IPS DF 4.7 (cell line): ENCODE measurements at regions not wholly inside any gene's neighbourhood (a gene's known extent, or its start where the extent isn't known, plus 50 kb on each side); places are given as distances from the start of the nearest gene placed in this dataset.

ENCODE experiments used
- DNase-seq: peaks from one replicate; pipeline ENCODE4 v3.0.0-alpha.2; 2013; ENCODE audit warnings: low spot score; ENCODE audit errors: extremely low read depth

GRCh38 chr5:93070938-93071337, 510.1 kb downstream of the NR2F1-AS1 start:
- DNase-seq = no peak

- DNase-seq = no peak
These were observed 511.7 kb downstream of the NR2F1-AS1 start for GRCh38 chr5:93069276-93069675.

GRCh38 chr5:93062548-93062947, 518.5 kb downstream of the NR2F1-AS1 start:
- peak; percentile 30 for DNase-seq

- no peak for DNase-seq
These were observed 522.7 kb downstream of the NR2F1-AS1 start for GRCh38 chr5:93058309-93058708.

DNA sequence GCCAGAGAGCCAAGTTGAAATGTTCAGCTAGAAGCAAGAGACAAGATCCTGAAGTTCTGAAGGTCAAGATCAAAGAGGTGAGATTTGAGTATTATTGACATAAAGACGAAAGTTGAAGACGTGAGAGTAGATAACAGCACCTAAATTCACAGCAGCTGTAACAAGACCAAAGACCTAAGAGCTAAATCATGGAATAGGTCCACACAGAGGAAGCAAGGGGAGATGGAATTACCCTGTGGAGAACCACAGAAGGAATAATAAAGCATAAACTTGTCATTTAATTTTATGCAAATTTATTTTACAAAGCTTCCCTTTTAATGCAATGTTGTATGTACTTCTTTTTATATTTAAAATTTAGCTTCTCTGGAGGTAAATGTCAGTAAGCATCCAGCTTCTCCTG, 523.7 kb downstream of the NR2F1-AS1 start:
- no peak for DNase-seq

- DNase-seq = no peak
These were observed 525.0 kb downstream of the NR2F1-AS1 start for GRCh38 chr5:93055971-93056370.

DNA sequence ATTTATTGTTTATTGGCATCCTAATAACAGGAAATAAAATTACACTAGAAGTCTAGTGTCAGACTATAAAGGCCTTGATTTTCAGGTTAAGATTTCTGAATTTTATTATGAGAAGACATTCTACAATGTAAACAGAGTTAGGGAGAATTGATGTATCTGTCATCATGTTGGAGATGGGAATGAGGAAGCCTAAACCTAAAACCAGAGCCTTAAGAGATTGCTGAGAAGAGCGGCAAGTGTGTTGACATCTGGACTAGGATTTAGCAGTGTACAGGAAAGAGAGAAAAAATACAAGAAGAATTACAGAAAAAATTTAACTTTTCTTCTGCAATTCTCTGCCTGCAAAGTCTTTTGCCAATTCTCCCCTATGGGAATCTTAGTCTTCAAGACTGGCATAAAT, 525.5 kb downstream of the NR2F1-AS1 start:
- DNase-seq = no peak

DNA sequence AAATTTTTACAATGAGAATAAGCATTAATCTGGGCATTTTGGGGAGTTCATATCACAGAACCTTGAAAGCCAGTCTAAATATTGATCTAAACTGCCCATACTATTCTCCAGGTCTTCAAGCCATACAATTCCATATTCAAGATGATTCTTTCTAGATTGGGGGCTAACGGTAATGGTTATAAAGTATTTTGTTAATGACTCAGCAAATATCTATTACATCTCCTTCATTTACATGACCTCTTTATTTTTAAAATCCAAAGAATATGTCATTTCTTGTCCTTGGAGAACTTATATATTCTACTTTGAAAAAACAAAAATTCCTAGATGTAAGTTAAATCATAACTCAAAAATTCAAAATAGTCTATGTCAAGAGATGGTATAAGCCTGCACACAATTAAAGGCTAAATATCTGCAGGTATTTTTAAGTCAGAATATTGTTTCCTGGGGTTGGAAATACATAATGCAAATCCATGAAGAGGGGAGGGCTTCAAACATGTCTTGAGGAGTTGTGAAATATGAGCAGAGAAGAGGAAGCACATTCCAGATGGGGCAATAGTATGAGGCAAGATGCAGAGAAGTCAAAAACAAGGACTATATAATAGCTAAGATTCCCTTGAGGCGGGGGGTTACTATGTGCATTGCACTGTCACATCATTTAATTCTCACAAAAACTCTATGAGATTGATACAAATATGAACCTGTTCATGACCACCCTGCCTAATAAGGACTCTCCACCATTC, 526.4 kb downstream of the NR2F1-AS1 start:
- no peak for DNase-seq

DNA sequence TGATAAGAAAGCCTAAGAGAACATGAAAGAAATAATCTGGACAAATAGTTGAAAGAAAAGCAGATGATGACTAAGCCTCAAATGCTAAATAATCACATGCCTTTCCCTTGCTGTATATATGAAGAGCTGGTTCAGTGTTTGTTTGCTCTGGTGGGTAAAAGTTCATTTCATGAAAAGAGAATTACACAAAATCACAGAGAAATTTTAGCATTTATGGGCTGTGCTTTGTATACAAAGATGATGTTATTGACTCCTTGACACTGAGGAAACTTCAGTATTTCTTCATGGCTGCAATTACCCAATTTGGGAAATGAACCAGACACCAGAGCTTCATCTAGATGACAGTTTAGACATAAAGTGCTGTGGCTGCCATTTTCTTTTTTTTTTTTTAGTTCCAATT, 527.2 kb downstream of the NR2F1-AS1 start:
- no peak for DNase-seq

DNA sequence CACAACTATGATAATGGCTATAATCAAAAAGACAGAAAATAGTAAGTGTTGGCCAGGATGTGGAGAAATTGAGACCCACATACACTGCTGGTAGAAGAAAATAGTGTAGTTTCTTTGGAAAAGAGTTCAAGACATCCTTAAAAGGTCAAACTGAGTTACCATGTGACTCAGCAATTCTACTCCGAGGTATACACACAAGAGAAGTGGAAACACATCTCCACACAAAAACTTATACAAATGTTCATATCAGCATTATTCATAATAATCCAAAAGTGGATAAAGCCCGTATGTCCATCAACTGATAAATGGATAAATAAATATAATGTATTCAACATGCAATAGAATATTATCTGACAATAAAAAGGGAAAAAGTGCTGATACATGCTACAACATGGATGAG, 532.2 kb downstream of the NR2F1-AS1 start:
- no peak for DNase-seq

GRCh38 chr5:93044859-93045666, 536.0 kb downstream of the NR2F1-AS1 start:
- no peak for DNase-seq

GRCh38 chr5:93039888-93040287, 541.1 kb downstream of the NR2F1-AS1 start:
- DNase-seq = no peak

DNA sequence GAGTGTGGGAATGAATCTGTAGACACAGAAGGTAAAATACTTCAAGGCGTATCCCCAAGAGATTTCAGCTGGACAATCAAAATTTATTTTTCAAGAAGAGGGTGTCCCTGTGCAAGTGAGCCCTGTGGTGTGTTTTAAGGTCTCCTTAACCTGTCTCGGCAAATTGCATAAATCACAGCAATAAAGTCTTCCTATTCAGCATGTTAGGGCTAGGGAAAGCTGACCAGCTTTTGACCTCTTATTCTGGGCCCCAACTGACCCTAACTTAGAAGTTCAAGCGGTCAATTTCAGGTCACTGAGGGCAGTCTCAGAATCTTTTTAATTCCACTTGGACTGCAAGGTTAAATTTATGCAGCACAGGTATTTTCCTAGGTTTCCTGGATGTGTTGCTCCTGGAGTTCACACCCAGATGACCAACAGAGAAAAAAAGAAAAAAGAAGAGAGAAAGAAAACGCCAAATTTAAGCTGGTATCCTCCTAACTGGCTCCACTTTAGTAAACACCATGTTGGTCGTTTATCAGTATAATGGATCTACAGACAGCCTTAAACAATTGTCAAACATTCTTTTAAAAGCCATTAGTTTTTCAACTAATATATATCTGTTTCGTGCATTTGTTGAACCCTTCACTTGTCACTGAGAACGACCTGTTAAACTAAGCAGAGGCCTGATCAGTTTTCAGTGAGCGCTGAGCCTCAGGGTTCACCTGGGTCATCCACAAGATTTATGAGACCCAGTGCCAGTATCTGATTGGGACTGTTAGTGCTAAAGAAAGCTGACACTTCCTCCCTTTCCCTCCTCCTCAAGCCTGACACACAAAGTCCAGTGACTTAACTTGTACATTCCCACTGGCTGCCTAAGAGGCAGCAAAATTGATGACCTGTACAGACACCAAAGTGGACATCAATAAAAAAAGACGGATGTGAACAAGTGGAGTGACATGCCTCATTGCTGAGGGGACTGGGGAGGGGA, 546.1 kb downstream of the NR2F1-AS1 start:
- DNase-seq = no peak

DNA sequence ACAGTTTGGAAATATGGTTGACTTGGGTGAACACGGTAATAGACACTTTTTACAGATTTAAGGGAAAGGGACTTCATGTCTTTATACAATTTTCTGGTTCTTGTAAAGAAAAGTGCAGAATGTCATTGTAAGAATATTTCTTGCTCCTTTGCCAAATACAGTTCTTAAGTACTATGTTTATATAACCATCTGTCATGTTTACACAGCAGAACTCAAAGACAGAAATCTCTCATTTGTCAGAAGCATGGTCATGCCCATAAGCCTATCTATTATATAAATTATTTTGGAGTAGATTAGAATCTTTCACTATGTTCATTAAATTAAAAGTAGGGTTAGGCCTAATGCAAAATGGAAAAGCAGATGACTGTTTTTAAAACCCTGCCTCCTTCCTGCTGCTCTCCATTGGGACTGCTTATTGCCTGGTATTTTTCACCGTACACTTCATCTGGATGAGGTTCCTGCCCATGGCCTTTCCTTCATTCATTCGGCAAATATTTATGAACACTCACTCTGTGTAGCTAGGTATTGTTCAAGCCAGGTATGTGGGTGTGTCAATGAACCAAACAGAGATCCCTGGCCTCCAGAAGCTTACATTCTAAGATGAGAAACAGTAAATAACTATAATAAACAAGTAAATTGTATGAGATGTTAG, 558.1 kb downstream of the NR2F1-AS1 start:
- DNase-seq = no peak

DNA sequence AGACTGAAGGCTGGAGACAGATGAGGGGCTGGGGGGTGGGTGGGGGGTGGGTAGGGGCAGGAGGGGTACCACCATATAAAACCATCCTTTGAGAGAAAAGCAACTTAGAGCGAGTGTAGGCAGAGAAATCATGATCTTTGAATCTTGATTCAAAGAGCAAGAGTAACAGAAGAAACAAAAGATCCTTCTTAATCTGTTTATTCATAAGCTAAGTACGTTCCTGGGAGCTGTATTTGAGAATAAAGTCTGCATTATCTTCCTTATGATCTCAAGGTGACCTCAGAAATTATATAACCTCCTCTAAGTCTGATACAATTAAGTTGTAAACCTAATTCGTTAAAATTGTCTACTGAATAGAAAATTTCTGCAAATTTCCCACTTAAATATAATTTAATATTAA, 558.8 kb downstream of the NR2F1-AS1 start:
- no peak for DNase-seq

DNA sequence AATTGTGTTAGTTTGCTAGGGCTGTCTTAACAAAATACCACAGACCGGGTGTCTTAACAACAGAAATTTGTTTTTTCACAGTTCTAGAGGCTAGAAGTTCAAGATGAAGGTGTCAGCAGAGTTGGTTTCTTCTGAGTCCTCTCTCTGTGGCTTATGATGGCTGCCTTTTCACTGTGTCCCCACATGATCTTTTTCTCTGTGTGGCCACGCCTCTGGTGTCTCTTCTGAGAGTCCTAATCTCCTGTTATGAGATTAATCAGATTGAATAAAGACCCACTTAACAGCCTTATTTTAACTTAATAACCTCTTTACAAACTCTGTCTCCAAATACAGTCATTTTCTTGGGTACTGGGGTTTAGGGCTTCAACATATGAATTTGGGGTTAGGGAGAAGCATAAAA, 561.1 kb downstream of the NR2F1-AS1 start:
- DNase-seq = no peak

- DNase-seq = no peak
These were observed 562.6 kb downstream of the NR2F1-AS1 start for GRCh38 chr5:93018461-93018860.

GRCh38 chr5:93017849-93018248, 563.2 kb downstream of the NR2F1-AS1 start:
- no peak for DNase-seq

GRCh38 chr5:93017376-93017775, 563.6 kb downstream of the NR2F1-AS1 start:
- no peak for DNase-seq

GRCh38 chr5:93010616-93011015, 570.4 kb downstream of the NR2F1-AS1 start:
- DNase-seq = no peak

DNA sequence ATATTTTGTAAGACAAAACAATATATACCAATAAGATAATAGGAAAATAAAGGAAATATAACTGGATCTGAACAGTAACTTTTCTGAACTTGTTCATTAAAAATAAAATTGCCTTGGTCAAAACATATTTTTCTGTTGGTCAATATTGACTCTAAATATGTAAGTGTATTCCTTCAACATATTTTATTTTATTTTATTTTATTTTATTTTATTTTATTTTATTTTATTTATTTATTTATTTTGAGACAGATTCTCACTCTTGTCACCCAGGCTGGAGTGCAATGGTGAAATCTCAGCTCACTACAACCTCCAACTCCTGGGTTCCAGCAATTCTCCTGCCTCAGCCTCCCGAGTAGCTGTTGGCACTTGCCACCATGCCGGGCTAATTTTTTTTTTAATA, 571.0 kb downstream of the NR2F1-AS1 start:
- DNase-seq = no peak
